OCI-LY7 (cell line): ENCODE measurements at regions not wholly inside any gene's neighbourhood (a gene's known extent, or its start where the extent isn't known, plus 50 kb on each side); places are given as distances from the start of the nearest gene placed in this dataset.

Experiments
- BruUV-seq: library from RNA; stranded (reverse); fragments of 400-500 nt; replicated peaks from 2 replicates; lab custom pipeline; 2021; lab: Mats Ljungman, UMichigan
- CTCF ChIA-PET: fragments of 300-600 bp; sonication (Branson Sonifier 250); formaldehyde crosslinking; loops from one replicate; lab custom pipeline; 2022; ENCODE audit warnings: antibody characterized with exemption; ENCODE audit not compliant: unreplicated experiment; lab: Charles Lee
- POLR2A ChIA-PET: fragments of 300-600 bp; sonication (Branson Sonifier 250); formaldehyde crosslinking; loops from one replicate; lab custom pipeline; 2022; ENCODE audit warnings: antibody characterized with exemption; lab: Charles Lee
- DNase-seq: peaks from one replicate; pipeline ENCODE4 v3.0.0-alpha.2; 2015; ENCODE audit warnings: low spot score
- H2AFZ ChIP-seq: fragments of 200-600 bp; sonication (generic), shearing (Covaris generic); 2 replicates; pipeline ENCODE4 v1.6.1; 2014; ENCODE audit warnings: mild to moderate bottlenecking, antibody characterized with exemption, low read length, moderate library complexity
- H3K27ac ChIP-seq: fragments of 200-600 bp; sonication (generic); 2 replicates; pipeline ENCODE4 v1.5.1; 2014; ENCODE audit warnings: mixed run types, low read depth, mild to moderate bottlenecking, moderate library complexity, low read length, inconsistent platforms; ENCODE audit not compliant: poor library complexity, severe bottlenecking
- H3K36me3 ChIP-seq: fragments of 200-600 bp; sonication (generic); 2 replicates; pipeline ENCODE4 v1.6.1; 2014; ENCODE audit warnings: mild to moderate bottlenecking, antibody characterized with exemption, low read length, moderate library complexity, mixed read lengths; ENCODE audit not compliant: insufficient read depth
- H3K4me1 ChIP-seq: fragments of 200-600 bp; sonication (generic); 2 replicates; pipeline ENCODE4 v1.5.1; 2014; ENCODE audit warnings: mild to moderate bottlenecking, low read length; ENCODE audit not compliant: insufficient read depth, poor library complexity, severe bottlenecking
- H3K4me2 ChIP-seq: fragments of 200-600 bp; sonication (generic); 2 replicates; pipeline ENCODE4 v1.6.1; 2014; ENCODE audit warnings: mild to moderate bottlenecking, low read length
- H3K4me3 ChIP-seq: fragments of 200-600 bp; sonication (generic); 2 replicates; pipeline ENCODE4 v1.5.1; 2014; ENCODE audit warnings: mild to moderate bottlenecking, low read depth, low read length; ENCODE audit not compliant: poor library complexity, severe bottlenecking
- H3K79me2 ChIP-seq: fragments of 200-600 bp; sonication (generic); 2 replicates; pipeline ENCODE4 v1.6.1; 2016; ENCODE audit warnings: low read depth, mild to moderate bottlenecking, low read length, moderate library complexity, mixed read lengths; ENCODE audit not compliant: insufficient read depth
- H3K9me2 ChIP-seq: fragments of 200-600 bp; sonication (generic); 2 replicates; pipeline ENCODE4 v1.6.1; 2016; ENCODE audit warnings: mild to moderate bottlenecking, low read length, mixed read lengths; ENCODE audit not compliant: insufficient read depth
- H3K9me3 ChIP-seq: fragments of 200-600 bp; sonication (generic); 2 replicates; pipeline ENCODE4 v1.6.1; 2014; ENCODE audit warnings: mild to moderate bottlenecking, mixed run types, low read length, mixed read lengths
- H4K20me1 ChIP-seq: fragments of 200-600 bp; sonication (generic); 2 replicates; pipeline ENCODE4 v1.6.1; 2014; ENCODE audit warnings: mild to moderate bottlenecking, antibody characterized with exemption, low read length, moderate library complexity, mixed read lengths; ENCODE audit not compliant: insufficient read depth
- CTCF ChIP-seq: fragments of 200-600 bp; sonication (generic); conservative IDR thresholded peaks from 2 replicates; pipeline ENCODE4 v1.5.1; 2014; ENCODE audit warnings: mild to moderate bottlenecking, antibody characterized with exemption, low read length, moderate library complexity, mixed read lengths
- EZH2phosphoT487 ChIP-seq: fragments of 200-600 bp; sonication (generic); IDR thresholded peaks from 2 replicates; pipeline ENCODE4 v1.6.1; 2018; ENCODE audit warnings: low read depth, borderline replicate concordance, mild to moderate bottlenecking, mixed run types, antibody characterized with exemption, low read length, moderate library complexity, mixed read lengths
- intact Hi-C: fragments of 100-400 bp; cut with micrococcal nuclease; formaldehyde crosslinking; loops from one replicate; pipeline ENCODE4 v1.10.0; 2022; ENCODE audit not compliant: unreplicated experiment

- no peak overlapping the region for H3K4me2 ChIP-seq
- no peak overlapping the region for H3K4me3 ChIP-seq
- POLR2A ChIA-PET = interaction anchor here (1.3 kb wide), 1 partner anchor 10 kb away, joined by 5 read pairs; no protein-coding TSS in a partner anchor
- CTCF ChIA-PET = no interaction called here
- no peak for TF ChIP-seq EZH2phosphoT487
- TF ChIP-seq CTCF = no peak
- no peaks in the 10 kb centered on the region for H3K9me3 ChIP-seq
- intact Hi-C loops = no loop called here
- no peak for DNase-seq
- no peaks in the 10 kb centered on the region for H3K4me1 ChIP-seq
- no peaks in the 10 kb centered on the region for H4K20me1 ChIP-seq
- no peaks in the 10 kb centered on the region for H3K79me2 ChIP-seq
- H3K27ac ChIP-seq = no peak overlapping the region
- H3K36me3 ChIP-seq = no peaks in the 10 kb centered on the region
- BruUV-seq = no TSS peak
- H2AFZ ChIP-seq = no peak overlapping the region
- H3K9me2 ChIP-seq = no peaks in the 10 kb centered on the region
Observed at GRCh38 chr3:106293161-106293560, 424.3 kb upstream of the CBLB start.

GRCh38 chr3:106294121-106294520 lies 425.3 kb upstream of the CBLB start:
- Histone ChIP-seq H3K9me2 (no peaks in the 10 kb centered on the region), H3K79me2 (no peaks in the 10 kb centered on the region), H3K9me3 (no peaks in the 10 kb centered on the region), H3K36me3 (no peaks in the 10 kb centered on the region), H3K27ac (no peak overlapping the region), H2AFZ (no peak overlapping the region), H3K4me1 (no peaks in the 10 kb centered on the region), H3K4me3 (no peak overlapping the region), H4K20me1 (no peaks in the 10 kb centered on the region), H3K4me2 (no peak overlapping the region)
- no peak for DNase-seq
- no TSS peak for BruUV-seq
- CTCF ChIA-PET = no interaction called here
- POLR2A ChIA-PET = interaction anchor here (0.6 to 1.3 kb wide), 3 partner anchors 9 to 33 kb away, joined by 3 to 5 read pairs (median 5); no protein-coding TSS in a partner anchor
- TF ChIP-seq CTCF = no peak
- TF ChIP-seq EZH2phosphoT487 = no peak
- intact Hi-C loops = no loop called here

GRCh38 chr3:106296062-106296461 lies 427.2 kb upstream of the CBLB start:
- no peaks in the 10 kb centered on the region for H3K9me3 ChIP-seq
- no peaks in the 10 kb centered on the region for H3K36me3 ChIP-seq
- no peak overlapping the region for H2AFZ ChIP-seq
- H3K9me2 ChIP-seq = no peaks in the 10 kb centered on the region
- no TSS peak for BruUV-seq
- CTCF ChIA-PET = no interaction called here
- H3K4me2 ChIP-seq = no peak overlapping the region
- H3K79me2 ChIP-seq = no peaks in the 10 kb centered on the region
- no peaks in the 10 kb centered on the region for H4K20me1 ChIP-seq
- TF ChIP-seq CTCF (no peak), EZH2phosphoT487 (no peak)
- POLR2A ChIA-PET = interaction anchor here (0.5 to 2.0 kb wide), 4 partner anchors 10 to 43 kb away, joined by 3 to 7 read pairs (median 4); no protein-coding TSS in a partner anchor
- intact Hi-C loops = no loop called here
- no peaks in the 10 kb centered on the region for H3K4me1 ChIP-seq
- H3K27ac ChIP-seq = no peak overlapping the region
- no peak for DNase-seq
- no peak overlapping the region for H3K4me3 ChIP-seq
